Bronchial epithelial cell (primary cell): ENCODE measurements at regions not wholly inside any gene's neighbourhood (a gene's known extent, or its start where the extent isn't known, plus 50 kb on each side); places are given as distances from the start of the nearest gene placed in this dataset.

ENCODE experiments used
- DNase-seq: peaks from one replicate; pipeline ENCODE4 v3.0.0-alpha.2; 2010; ENCODE audit warnings: low read depth
- FAIRE-seq: peaks from 2 replicates; lab custom pipeline; 2011; peaks lifted over from hg19 to GRCh38; lab: Jason Lieb, UNC
- H3K27me3 ChIP-seq: 2 replicates; pipeline ENCODE4 v1.5.1; 2011; ENCODE audit warnings: low read length; ENCODE audit not compliant: control insufficient read depth, insufficient read depth
- H3K36me3 ChIP-seq: 2 replicates; pipeline ENCODE4 v1.5.1; 2011; ENCODE audit warnings: low read length; ENCODE audit not compliant: control insufficient read depth, insufficient read depth
- H3K4me3 ChIP-seq: 2 replicates; pipeline ENCODE4 v1.5.1; 2011; ENCODE audit warnings: mild to moderate bottlenecking, low read depth, low read length, control low read depth
- CTCF ChIP-seq: IDR thresholded peaks from 2 replicates; pipeline ENCODE4 v1.5.1; 2011; ENCODE audit warnings: mild to moderate bottlenecking, moderate library complexity, low read length, control low read depth, inconsistent platforms; ENCODE audit not compliant: insufficient read depth, severe bottlenecking

- Histone ChIP-seq H3K27me3 (no peaks in the 10 kb centered on the region), H3K36me3 (no peaks in the 10 kb centered on the region), H3K4me3 (no peak overlapping the region)
- DNase-seq (no peak), FAIRE-seq (no peak)
- no peak for TF ChIP-seq CTCF
Observed at GRCh38 chr14:45519766-45520165, 266.8 kb upstream of the MIS18BP1 start.

- no peak for TF ChIP-seq CTCF
- Histone ChIP-seq H3K27me3 (no peaks in the 10 kb centered on the region), H3K4me3 (no peak overlapping the region), H3K36me3 (no peaks in the 10 kb centered on the region)
- DNase-seq (no peak), FAIRE-seq (peak; percentile 64)
Observed at GRCh38 chr14:45492876-45493275, 239.9 kb upstream of the MIS18BP1 start.

GRCh38 chr14:45491914-45492313 lies 238.9 kb upstream of the MIS18BP1 start:
- FAIRE-seq (no peak), DNase-seq (no peak)
- no peaks in the 10 kb centered on the region for H3K27me3 ChIP-seq
- no peak overlapping the region for H3K4me3 ChIP-seq
- TF ChIP-seq CTCF, result no peak
- no peaks in the 10 kb centered on the region for H3K36me3 ChIP-seq

- TF ChIP-seq CTCF, result no peak
- DNase-seq (no peak), FAIRE-seq (no peak)
Observed at GRCh38 chr14:45486599-45486998, 233.6 kb upstream of the MIS18BP1 start.

GRCh38 chr14:45467023-45467422 lies 214.0 kb upstream of the MIS18BP1 start:
- no peak for DNase-seq
- no peaks in the 10 kb centered on the region for H3K36me3 ChIP-seq
- no peak for FAIRE-seq
- H3K4me3 ChIP-seq, result no peak overlapping the region
- TF ChIP-seq CTCF, result no peak
- no peaks in the 10 kb centered on the region for H3K27me3 ChIP-seq

More at GRCh38 chr14:45486599-45486998, 233.6 kb upstream of the MIS18BP1 start:
- no peaks in the 10 kb centered on the region for H3K27me3 ChIP-seq
- H3K36me3 ChIP-seq, result no peaks in the 10 kb centered on the region
- H3K4me3 ChIP-seq, result no peak overlapping the region

GRCh38 chr14:45434221-45434620 lies 181.2 kb upstream of the MIS18BP1 start:
- no peaks in the 10 kb centered on the region for H3K36me3 ChIP-seq
- no peaks in the 10 kb centered on the region for H3K27me3 ChIP-seq
- H3K4me3 ChIP-seq, result no peak overlapping the region
- no peak for FAIRE-seq
- DNase-seq, result no peak
- no peak for TF ChIP-seq CTCF
